DLD1 (cell line): ENCODE measurements at regions not wholly inside any gene's neighbourhood (a gene's known extent, or its start where the extent isn't known, plus 50 kb on each side); places are given as distances from the start of the nearest gene placed in this dataset.

Source experiments
- in situ Hi-C: cut with HindIII; loops from 2 replicates; pipeline ENCODE4 v1.10.0; 2017; ENCODE audit warnings: low sequenced_read_pairs

DNA sequence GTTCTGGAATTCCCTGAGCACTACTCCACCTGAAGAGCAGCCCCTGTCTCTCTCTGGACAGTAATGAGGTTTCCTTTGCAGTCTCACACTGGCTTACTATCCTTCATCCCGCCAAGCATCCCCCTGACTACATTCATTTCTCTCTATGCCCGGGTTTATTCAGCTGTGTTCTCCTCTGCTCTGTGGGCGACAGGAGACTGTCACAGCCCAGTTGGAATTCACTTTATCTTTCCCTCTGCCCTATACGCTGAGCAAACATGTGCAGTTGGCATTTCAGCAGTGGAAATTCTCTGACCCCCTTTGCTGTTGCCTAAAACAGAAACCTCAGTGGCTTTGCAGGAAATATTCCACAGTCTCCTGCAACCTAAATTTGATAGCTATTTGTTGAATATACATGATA is 83.5 kb upstream of the MAX start:
- in situ Hi-C loops: no loop called here

DNA sequence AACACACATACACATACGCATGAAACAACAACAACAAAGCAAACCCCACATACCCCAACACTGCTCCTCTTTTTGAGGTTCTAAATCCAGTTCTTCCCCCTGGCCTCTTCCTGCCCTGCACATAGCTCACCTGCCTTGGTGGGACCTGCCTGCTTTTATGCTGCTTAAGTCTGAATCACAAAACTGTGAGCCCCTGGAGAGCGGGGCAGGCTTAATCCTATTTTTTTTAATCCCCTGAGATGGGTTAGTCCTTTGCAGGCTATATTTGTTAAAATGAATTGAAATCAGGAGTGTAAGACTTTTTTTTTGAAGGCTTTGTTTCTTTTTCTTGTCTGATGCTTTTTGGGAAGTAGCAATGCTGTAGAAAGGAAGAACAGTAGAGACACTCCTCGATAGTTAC is 84.6 kb upstream of the MAX start:
- in situ Hi-C loops: no loop called here

DNA sequence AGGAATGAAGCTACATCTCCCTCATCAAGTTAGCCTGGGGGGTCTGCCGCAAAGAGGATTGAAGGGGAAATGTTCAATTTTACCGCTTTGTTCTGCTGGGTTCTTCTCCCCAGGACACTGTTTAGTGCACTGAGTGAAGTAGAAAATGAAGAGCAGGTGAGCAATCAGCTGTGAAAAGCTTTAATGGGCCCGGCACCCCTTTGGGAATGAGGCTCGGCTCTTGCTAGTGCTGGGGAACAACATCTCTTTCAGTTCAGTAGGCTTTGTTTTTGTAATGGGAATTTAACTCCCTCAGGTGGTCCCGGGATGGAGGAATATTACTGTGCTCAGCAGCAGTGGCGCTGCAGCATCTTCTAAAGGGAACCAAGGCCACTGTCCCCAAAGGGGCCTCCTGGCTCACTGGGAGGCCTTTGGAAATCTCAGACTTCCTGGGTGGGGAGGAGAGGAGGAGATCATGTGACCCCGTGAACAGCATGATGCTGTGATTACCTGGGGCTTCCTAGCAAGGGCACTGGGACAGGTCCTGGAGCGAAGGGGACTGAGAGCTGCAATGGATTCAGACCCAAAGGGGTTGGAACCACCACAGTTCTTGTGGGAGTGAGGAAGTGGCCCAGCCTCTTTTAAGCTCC is 85.2 kb upstream of the MAX start:
- in situ Hi-C loops: no loop called here

DNA sequence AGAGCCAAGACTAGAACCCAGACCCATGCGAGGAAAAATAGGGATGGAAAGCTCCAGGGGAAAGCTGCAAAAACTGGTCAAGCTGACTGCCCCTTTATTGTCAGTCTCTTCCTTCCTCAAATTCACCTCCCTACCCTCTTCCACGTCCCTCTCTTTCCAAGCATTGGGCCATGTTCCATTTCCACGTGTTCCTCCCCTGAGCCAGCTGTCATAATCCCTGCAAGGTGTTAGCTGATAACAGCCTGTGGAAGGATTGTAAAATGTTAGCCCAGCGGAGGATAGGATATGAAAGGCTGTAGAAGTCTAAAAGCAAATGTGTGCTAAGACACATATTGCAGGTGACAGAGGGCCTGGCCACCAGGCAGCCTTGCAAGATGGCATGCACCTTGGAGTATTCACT is 88.0 kb upstream of the MAX start:
- in situ Hi-C loops: no loop called here

DNA sequence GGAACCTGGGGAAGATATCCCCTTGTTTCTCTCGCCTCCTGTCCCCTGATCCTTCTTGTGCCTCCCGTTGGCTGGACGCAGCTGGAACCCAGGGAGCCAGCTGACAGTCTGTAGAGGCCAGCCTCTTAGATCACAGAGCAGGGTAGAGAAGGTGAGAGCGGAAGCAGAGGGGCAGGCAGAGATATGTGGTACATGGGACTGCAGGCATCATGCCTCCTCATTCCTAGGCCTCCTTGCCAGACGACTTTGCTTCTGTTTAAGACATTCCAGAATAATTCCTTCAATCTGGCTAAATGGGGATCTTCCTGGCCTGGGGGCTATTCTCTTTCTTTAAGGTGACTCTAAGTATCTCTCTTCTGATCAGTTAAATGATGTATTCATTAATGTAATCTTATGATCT is 89.4 kb upstream of the MAX start:
- in situ Hi-C loops: no loop called here

DNA sequence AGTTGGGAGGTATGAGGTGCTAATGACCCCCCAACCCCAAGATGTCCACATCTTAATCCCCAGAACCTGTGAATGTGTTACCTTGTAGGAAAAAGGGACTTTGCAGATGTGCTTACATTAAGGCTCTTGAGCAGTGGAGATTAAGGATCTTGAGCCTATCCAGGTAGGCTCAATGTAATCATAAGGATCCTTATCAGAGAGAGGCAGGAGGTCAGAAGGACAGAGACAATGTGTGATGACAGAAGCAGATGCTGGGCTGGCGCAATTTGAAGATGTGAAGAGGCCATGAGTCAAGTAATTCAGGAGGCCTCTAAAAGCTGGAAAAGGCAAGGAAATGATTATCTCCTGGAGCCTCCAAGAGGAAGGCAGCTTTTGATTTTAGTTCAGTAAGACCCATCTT is 90.4 kb upstream of the MAX start:
- in situ Hi-C loops: no loop called here

DNA sequence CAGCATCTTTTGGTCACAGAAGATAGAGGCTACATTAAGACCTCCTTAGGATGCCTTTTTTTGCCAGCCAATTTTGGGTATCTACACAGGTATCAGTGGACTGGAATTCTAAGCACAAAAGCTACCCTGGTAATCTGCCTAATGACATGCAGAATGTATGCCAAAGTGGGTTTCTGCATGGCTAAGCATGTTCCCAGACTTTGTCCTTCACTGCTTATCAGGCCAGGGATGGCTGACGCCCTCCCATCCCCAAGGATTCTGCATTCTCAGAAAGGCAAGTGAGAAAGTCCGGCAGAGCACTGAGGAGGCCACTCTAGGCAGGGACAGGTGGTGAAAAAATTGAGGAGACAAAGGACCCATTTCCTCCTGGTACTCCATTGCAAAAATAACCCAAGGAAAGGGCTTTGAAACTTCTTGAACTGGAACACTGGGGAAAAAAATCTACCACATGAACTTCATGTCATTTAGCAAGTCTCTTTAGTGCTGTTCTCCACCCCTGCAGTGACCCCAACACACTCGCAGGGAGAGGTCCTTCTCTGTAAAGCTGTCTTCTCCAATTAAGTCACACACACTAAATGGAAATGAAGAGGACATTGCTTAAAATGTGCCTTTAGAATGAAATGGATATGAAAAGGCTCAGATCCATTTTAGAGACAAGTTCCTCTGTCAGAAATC is 91.7 kb upstream of the MAX start:
- in situ Hi-C loops: no loop called here

DNA sequence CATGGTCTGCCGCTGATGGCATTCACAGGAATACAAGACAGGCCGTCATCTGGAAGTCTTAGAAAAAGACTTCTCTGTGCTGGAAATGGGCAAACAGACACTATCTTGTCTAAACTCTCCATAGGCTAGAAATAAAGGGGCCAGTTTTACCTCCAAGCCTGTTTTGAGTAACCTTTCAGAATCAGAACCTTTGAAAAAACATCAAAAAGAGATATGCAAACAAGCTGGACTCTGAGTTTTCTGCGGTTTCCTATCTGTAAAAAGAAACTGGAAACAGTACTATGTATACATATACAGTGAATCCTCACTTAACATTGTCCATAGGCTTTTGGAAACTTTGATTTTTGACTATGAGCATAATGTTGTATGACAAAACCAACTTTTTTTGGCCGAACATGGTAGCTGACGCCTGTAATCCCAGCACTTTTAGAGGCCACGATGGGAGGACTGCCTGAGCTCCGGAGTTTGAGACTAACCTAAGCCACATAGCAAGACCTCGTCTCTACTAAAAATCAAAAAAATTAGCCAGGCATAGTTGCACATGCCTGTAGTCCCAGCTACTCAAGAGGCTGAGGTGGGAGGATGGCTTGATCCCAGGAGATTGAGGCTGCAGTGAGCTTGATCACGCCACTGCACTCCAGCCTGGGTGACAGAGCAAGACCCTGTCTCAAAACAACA is 92.9 kb upstream of the MAX start:
- in situ Hi-C loops: no loop called here

DNA sequence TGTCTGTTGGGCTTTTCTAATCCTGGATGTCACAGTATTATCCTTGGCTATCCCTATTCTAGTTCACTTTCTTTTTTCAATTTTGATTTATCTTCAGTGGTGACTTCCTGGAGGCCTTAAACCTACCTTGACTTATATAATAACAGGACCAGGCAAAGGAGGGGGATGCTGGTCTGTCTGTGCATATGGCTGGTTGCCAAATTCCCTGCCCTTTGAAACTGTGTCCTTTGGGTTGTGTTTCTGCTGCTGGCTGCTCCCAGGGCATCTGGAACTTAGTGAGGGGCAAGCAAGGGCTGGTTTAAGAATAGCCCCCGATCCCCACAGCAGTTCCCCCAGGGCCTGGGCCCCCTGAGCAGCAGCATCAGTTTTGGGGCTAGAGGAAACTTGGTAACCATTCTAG is 96.0 kb upstream of the MAX start:
- in situ Hi-C loops: no loop called here

DNA sequence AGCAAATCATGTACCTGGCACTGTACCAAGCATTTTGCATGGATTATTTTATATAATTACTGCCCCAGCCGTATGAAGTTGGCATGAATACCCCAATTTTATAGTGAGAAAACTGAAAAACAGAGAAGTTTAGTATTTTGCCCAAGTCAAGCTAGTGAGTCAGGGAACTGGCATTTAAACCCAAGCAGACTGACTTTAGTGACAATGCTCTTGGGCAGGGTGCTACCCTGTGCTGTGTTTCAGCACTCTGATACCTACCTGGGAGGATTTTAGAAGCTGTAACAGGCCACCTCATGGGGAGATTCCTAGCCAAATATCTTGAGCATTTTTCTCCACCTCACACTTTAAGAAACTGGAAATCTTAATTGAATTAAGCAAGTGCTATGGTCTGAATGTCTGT is 98.1 kb upstream of the MAX start:
- in situ Hi-C loops: no loop called here

DNA sequence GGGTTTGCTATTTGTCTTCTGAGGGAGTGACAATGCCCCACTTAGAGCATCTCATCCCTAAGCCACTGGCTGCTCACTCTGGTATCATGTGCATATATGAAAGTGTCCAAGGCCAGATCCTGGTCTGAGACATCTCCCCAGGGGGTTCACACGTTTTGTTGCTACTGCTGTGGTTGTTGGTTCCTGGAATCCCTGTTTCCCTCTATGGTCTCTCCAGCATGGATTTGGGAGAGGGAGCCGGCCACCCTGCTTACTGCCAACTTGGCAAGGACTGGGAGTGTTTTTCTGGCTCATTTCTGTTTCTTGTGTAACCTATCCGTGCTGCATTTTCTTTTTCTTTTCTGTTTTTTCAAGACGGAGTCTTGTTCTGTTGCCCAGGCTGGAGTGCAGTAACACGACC is 101.3 kb upstream of the MAX start:
- in situ Hi-C loops: no loop called here

DNA sequence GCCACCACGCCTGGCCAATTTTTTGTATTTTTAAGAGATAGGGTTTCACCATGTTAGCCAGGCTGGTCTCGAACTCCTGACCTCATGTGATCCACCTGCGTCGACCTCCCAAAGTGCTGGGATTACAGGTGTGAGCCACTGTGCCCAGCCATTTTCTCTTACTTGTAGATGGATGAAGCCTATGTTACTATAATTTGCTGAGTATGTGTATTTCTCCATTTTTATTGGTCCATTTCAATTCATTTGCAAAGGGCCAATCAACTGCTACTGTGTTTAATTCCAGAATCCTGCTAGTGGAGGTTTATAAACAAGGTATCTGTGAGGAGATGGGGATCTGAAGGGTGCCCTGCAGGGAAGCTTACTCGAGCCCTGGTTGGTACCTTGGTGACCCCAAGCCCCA is 101.7 kb upstream of the MAX start:
- in situ Hi-C loops: no loop called here

DNA sequence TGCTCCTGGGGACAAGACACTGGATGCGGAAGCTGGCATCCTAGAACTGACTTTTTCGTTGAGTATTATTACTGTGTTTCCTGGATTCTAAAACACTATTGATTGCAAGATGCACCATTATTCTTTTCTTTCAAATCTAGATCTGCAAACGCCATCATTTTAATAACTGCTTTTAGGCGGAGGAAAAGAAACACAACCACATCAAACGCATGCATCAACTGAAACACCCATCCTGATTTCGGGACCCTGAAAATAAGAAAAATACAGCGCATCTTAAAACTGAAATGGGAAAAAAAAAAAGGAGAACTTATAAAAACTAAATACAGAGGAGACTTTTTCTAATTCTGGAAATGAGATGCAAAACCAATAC is 103.7 kb upstream of the MAX start:
- in situ Hi-C loops: no loop called here

DNA sequence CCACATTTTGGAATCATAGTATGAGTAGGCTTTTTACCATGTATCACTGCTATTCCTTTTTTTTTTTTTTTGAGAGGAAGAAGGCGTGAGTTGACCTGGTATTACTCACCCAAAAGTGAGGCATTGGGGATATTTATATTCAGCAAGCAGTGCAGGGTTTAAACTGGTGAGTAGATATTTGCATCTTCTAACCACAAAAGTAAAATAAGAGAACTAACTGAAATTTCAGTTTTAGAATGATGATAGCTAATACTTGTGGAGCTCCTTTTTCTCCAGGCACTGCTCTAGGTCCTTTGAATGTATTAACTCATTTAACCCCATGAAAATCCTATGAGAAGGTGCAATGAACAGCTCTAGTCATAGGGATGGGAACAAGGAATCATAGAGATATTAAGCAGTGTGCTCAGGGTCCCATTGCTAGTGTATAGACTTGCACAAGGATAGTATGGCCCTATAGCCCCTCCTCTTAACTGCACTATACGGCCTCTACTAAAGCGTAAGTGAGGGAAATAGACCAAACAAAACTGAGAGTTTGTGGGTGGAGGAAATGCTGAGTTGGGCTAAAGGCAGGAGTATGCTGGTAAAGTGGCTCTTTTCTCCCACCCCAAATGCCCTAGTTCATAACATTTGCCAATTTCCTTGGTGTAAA is 104.3 kb upstream of the MAX start:
- in situ Hi-C loops: no loop called here

DNA sequence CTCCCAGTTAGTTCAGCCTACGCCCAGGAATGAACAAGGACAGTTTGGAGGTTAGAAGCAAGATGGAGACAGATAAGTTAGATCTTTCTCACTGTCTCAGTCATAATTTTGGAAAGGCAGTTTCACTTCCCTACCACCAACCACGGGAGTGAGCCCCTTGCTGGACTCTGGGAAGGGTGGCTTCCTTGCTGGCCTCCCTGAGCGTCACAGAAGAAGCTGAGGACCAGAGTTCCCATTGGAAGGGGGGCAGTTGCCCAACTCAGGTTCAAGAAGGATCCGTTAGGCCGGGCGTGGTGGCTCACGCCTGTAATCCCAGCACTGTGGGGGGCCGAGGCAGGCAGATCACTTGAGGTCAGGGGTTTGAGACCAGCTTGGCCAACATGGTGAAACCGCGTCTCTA is 106.2 kb upstream of the MAX start:
- in situ Hi-C loops: no loop called here

DNA sequence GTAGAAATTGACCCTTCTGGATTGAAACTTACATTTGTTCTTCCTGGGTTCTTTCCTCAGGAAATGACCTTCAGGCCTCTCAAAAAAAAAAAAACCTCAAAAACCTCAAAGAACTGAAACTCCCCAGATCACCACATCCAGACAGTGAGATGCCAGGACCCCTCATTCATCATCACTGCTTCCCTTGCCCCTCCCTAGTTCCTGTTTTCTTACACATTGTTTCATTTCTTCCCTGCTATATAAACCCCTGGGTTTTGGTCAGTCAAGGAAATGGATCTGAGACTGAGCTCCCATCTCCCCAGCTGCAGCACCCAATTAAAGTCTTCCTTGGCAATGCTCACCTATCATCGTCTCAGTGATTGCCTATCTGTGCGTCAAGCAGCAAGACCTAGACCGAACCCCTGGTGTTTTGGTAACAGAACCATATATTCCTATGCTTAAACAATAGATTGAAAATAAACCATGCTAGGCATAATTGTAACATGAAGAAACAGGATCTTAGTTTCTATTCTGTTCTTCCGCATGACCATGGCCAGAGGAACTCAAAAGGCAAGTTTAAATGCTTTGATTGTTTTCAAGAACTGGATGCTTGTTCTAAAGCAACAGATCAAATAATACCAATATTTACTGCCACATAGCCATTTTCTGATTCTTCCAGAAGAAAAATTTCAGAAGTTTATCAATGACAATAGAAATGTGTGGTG is 108.0 kb upstream of the MAX start:
- in situ Hi-C loops: no loop called here

DNA sequence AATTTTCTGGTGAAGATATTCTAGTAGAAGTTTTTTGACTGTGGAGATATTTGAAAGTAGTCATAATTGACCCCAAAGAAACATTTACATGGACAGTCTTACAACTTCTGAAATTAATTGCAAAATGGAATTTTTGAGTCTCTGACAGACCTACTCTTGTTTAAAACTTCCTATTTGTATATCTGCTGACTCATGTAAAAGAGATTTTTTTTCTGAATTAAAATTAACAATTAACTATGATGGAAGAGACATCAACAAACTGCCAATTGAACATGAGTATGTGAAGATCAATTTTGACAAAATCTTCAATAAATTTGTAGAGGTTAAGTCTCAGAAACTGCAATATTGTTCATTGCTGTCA is 108.5 kb upstream of the MAX start:
- in situ Hi-C loops: no loop called here

DNA sequence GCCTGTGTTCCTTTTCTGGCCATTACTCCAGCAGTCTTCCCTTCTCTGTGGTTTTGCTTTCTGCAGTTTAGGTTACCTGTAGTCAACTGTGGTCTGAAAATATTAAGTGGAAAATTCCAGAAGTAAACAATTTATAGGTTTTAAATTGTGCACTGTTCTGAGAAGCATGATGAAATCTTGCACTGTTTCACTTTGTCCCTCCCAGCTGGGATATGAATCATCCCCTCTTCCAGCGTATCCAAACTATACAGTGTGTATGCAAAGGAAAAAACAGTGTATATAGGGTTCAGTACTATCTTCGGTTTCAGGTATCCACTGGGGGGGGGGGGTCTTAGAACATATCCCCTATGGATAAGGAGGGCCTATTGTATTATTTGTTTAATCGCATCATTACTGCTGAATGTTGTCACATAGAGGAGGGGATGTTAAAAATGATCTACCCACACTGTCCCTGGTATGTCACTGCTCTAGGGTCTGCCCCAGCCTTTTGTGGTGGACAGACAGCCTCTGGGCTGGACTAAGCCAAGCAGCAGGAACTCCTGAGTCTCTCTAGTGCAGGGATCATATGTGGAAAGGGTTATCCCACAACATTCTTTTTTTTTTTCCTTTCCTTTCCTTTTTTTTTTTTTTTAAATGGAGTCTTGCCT is 109.1 kb upstream of the MAX start:
- in situ Hi-C loops: no loop called here

DNA sequence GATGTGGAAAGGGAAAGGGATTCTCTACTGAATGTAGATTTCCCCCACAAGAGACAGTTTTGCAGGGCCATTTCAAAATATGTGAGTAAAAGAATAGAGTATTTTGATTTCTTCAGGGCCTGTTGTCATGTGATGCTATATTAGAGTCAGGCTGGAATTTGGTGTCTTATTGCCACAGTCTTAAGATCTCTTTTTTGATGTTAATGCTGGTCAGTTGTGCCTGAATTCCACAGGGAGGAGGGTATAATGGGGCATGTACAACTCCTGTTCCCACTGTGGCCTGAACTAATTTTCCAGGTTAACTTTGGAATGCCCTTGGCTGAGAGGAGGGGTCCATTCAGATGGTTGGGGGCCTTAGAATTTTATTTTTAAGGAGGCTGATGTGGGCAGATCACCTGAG is 111.0 kb upstream of the MAX start:
- in situ Hi-C loops: no loop called here

DNA sequence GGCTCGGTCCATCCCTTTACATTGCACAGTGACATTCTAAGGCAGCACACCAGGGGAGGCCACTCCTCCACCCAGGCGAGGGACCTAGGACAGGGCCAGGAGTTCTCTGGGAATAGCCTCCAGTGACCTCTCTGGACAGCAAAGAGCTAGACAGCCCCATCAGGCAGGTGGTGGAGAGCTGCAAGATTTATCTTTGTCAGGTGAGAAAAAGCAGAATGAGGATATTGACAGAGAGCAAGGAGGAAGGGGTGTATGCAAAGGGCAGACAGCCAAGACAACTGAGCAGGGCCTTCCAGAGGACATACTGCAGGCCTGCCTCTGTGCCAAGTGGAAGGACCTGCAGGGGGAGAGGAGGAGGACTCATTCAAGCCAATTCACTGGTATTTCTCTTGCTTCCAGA is 112.4 kb upstream of the MAX start:
- in situ Hi-C loops: no loop called here

DNA sequence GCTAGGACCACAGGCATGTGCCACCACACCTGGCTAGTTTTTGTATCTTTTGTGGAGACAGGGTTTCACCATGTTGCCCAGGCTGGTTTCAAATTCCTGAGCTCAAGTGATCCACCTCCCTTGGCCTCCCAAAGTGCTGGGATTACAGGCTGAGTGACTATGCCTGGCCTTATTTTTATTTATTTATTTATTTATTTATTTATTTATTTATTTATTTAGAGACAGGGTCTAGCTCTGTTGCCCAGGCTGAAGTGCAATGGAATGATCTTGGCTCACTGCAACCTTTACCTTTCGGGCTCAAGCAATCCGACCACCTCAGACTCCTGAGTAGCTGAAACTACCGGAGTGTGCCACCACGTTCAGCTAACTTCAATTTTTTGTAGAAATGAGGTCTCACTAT is 117.0 kb upstream of the MAX start:
- in situ Hi-C loops: no loop called here
